Stimulated activated CD4-positive, alpha-beta T cell treated with anti-CD3 and anti-CD28 coated beads, TNF-alpha, amount 100 ng/mL, for 24 hours (primary cell): ENCODE measurements at regions not wholly inside any gene's neighbourhood (a gene's known extent, or its start where the extent isn't known, plus 50 kb on each side); places are given as distances from the start of the nearest gene placed in this dataset.
"Not testable (repeated sequence)": the region's sequence is repeated elsewhere in the genome, so short reads cannot be mapped to it uniquely, and the experiment has no call there.

Experiments used
- DNase-seq, 3 experiments: peaks; one replicate each; pipeline ENCODE4 v3.0.0-alpha.2; 2020; ENCODE audit warnings: low read depth in 3 of 3

GRCh38 chr4:178966644-178967043 lies 1524.4 kb upstream of the AGA start:
- no peak for DNase-seq

- no peak for DNase-seq
Observed at GRCh38 chr4:178970433-178971140, 1528.3 kb upstream of the AGA start.

GRCh38 chr4:178976861-178977260 lies 1534.6 kb upstream of the AGA start:
- DNase-seq = no peak

GRCh38 chr4:178993306-178993705 lies 1551.1 kb upstream of the AGA start:
- no peak for DNase-seq

GRCh38 chr4:179001918-179002317 lies 1559.7 kb upstream of the AGA start:
- DNase-seq = no peak

GRCh38 chr4:179007755-179008154 lies 1565.5 kb upstream of the AGA start:
- no peak for DNase-seq

GRCh38 chr4:179017581-179017980 lies 1575.3 kb upstream of the AGA start:
- no peak for DNase-seq

GRCh38 chr4:179027569-179027968 lies 1585.3 kb upstream of the AGA start:
- DNase-seq = no peak

- DNase-seq = no peak
Observed at GRCh38 chr4:179028321-179028720, 1586.1 kb upstream of the AGA start.

GRCh38 chr4:179029683-179030082 lies 1587.4 kb upstream of the AGA start:
- no peak for DNase-seq

GRCh38 chr4:179040259-179040658 lies 1598.0 kb upstream of the AGA start:
- DNase-seq = no peak

GRCh38 chr4:179048839-179049453 lies 1606.7 kb upstream of the AGA start:
- no peak for DNase-seq

GRCh38 chr4:179051206-179051605 lies 1609.0 kb upstream of the AGA start:
- no peak for DNase-seq

- DNase-seq = no peak
Observed at GRCh38 chr4:179059396-179059795, 1617.2 kb upstream of the AGA start.

- DNase-seq = not testable (repeated sequence)
Observed at GRCh38 chr4:179066254-179066653, 1624.0 kb upstream of the AGA start.

GRCh38 chr4:179071131-179071530 lies 1628.9 kb upstream of the AGA start:
- no peak for DNase-seq

GRCh38 chr4:179076865-179077264 lies 1634.6 kb upstream of the AGA start:
- no peak for DNase-seq

GRCh38 chr4:179095585-179096221 lies 1653.5 kb upstream of the AGA start:
- DNase-seq = no peak

GRCh38 chr4:179097741-179098140 lies 1655.5 kb upstream of the AGA start:
- no peak for DNase-seq

GRCh38 chr4:179110356-179110755 lies 1668.1 kb upstream of the AGA start:
- no peak for DNase-seq

GRCh38 chr4:179110816-179111215 lies 1668.6 kb upstream of the AGA start:
- DNase-seq = no peak

GRCh38 chr4:179112441-179113170 lies 1670.4 kb upstream of the AGA start:
- DNase-seq = no peak

GRCh38 chr4:179114615-179115014 lies 1672.4 kb upstream of the AGA start:
- DNase-seq = no peak
